ENCODE measurements at regions not wholly inside any gene's neighbourhood (a gene's known extent, or its start where the extent isn't known, plus 50 kb on each side); places are given as distances from the start of the nearest gene placed in this dataset.

DNA sequence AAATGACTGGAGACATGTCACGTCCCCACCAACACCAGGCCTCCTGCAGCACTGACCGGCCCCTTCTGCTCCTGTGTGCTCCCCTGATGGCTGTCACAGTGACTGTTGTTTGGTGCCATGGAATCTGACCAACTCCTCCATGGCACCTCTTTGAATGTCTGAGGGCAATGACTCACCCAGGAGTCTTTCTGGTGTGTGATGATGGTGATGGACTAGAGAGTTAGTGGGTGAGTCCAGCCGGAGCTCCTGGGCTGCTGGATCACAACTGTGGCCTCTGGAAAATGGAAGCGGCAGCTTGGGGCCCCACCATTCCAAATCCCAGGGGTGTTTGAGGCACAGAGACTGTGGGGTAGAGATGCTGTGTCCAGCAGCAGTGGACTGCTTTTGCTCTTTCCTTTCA, 133.3 kb downstream of the TFAP2C start:
- TF ChIP-seq EZH2 (IDR thresholded peaks at IDR 0.05) (no peak), EZH2phosphoT487 (IDR thresholded peaks at IDR 0.05) (no peak)
- TF ChIP-seq, protein P1, sequence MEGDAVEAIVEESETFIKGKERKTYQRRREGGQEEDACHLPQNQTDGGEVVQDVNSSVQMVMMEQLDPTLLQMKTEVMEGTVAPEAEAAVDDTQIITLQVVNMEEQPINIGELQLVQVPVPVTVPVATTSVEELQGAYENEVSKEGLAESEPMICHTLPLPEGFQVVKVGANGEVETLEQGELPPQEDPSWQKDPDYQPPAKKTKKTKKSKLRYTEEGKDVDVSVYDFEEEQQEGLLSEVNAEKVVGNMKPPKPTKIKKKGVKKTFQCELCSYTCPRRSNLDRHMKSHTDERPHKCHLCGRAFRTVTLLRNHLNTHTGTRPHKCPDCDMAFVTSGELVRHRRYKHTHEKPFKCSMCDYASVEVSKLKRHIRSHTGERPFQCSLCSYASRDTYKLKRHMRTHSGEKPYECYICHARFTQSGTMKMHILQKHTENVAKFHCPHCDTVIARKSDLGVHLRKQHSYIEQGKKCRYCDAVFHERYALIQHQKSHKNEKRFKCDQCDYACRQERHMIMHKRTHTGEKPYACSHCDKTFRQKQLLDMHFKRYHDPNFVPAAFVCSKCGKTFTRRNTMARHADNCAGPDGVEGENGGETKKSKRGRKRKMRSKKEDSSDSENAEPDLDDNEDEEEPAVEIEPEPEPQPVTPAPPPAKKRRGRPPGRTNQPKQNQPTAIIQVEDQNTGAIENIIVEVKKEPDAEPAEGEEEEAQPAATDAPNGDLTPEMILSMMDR (IDR thresholded peaks at IDR 0.05): no peak
